ENCODE measurements at regions not wholly inside any gene's neighbourhood (a gene's known extent, or its start where the extent isn't known, plus 50 kb on each side); places are given as distances from the start of the nearest gene placed in this dataset.

GRCh38 chr2:8364668-8365067 lies 317.2 kb upstream of the ID2 start:
- no peak for TF ChIP-seq CTCF (IDR thresholded peaks at IDR 0.05)
- TF ChIP-seq POLR2A (IDR thresholded peaks at IDR 0.05): no peak
- TF ChIP-seq POLR2AphosphoS5 (IDR thresholded peaks at IDR 0.05): no peak
